Stimulated activated CD8-positive, alpha-beta memory T cell treated with anti-CD3 and anti-CD28 coated beads, Interleukin-7, amount 100 ng/mL, for 48 hours (primary cell): ENCODE measurements at regions not wholly inside any gene's neighbourhood (a gene's known extent, or its start where the extent isn't known, plus 50 kb on each side); places are given as distances from the start of the nearest gene placed in this dataset.

Experiments
- DNase-seq, 2 donors: peaks; one replicate each; pipeline ENCODE4 v3.0.0-alpha.2; 2020; ENCODE audit warnings: low read depth in 1 of 2; ENCODE audit errors: extremely low read depth in 1 of 2

- DNase-seq = no peak
These were observed 254.5 kb upstream of the SOX2 start for GRCh38 chr3:181457190-181457589.

- DNase-seq = no peak
These were observed 256.4 kb upstream of the SOX2 start for GRCh38 chr3:181455276-181455675.

- DNase-seq = no peak
These were observed 257.2 kb upstream of the SOX2 start for GRCh38 chr3:181454451-181455027.

- no peak for DNase-seq
These were observed 265.0 kb upstream of the SOX2 start for GRCh38 chr3:181446741-181447140.

GRCh38 chr3:181442066-181442465 is 269.7 kb upstream of the SOX2 start:
- DNase-seq = no peak

GRCh38 chr3:181432992-181433391 is 278.7 kb upstream of the SOX2 start:
- no peak for DNase-seq

- no peak for DNase-seq
These were observed 280.0 kb upstream of the SOX2 start for GRCh38 chr3:181431748-181432147.

- no peak for DNase-seq
These were observed 286.7 kb upstream of the SOX2 start for GRCh38 chr3:181425074-181425473.

- no peak for DNase-seq
These were observed 293.5 kb upstream of the SOX2 start for GRCh38 chr3:181418233-181418632.

GRCh38 chr3:181417748-181418147 is 294.0 kb upstream of the SOX2 start:
- DNase-seq = no peak

GRCh38 chr3:181410870-181411269 is 300.9 kb upstream of the SOX2 start:
- DNase-seq = no peak

- DNase-seq = no peak
These were observed 307.7 kb upstream of the SOX2 start for GRCh38 chr3:181403876-181404660.

- DNase-seq = no peak
These were observed 309.4 kb upstream of the SOX2 start for GRCh38 chr3:181402347-181402746.

- DNase-seq = no peak
These were observed 326.8 kb upstream of the SOX2 start for GRCh38 chr3:181384970-181385369.

GRCh38 chr3:181383760-181384159 is 328.0 kb upstream of the SOX2 start:
- DNase-seq = no peak

- no peak for DNase-seq
These were observed 328.5 kb upstream of the SOX2 start for GRCh38 chr3:181383201-181383600.

GRCh38 chr3:181382656-181383055 is 329.1 kb upstream of the SOX2 start:
- no peak for DNase-seq

GRCh38 chr3:181379278-181379677 is 332.4 kb upstream of the SOX2 start:
- no peak for DNase-seq

- no peak for DNase-seq
These were observed 342.1 kb upstream of the SOX2 start for GRCh38 chr3:181369637-181370036.

GRCh38 chr3:181363231-181363630 is 348.5 kb upstream of the SOX2 start:
- no peak for DNase-seq

GRCh38 chr3:181362378-181362777 is 349.3 kb upstream of the SOX2 start:
- no peak for DNase-seq

- DNase-seq = no peak
These were observed 353.2 kb upstream of the SOX2 start for GRCh38 chr3:181358562-181358961.

- no peak for DNase-seq
These were observed 353.7 kb upstream of the SOX2 start for GRCh38 chr3:181358060-181358459.
